ENCODE measurements at regions not wholly inside any gene's neighbourhood (a gene's known extent, or its start where the extent isn't known, plus 50 kb on each side); places are given as distances from the start of the nearest gene placed in this dataset.

DNA sequence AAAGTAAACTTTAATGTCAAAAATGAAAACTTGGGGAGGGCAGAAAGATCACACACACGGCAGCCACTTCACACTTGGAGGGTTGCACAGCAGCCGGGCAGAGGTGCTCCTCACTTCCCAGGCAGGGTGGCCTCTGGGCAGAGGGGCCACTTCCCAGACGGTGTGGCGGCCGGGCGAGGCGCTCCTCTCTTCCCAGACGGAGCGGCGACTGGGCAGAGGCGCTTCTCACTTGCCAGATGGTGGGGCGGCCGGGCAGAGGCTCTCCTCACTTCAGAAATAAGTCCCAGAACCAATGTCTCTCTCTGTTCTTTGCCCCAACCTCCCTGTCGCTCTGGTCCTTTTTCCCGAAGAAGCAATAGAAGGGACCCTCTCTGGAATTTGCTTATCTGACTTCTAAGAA lies 65.7 kb upstream of the LRPPRC start:
- peaks cover 0 to 1% of the 10 kb centered on the region in 2 experiments for H3K27me3 ChIP-seq (ENCODE audit: control insufficient read depth in 2 of 2, insufficient read depth in 2 of 2, low read length in 2 of 2)
- CTCF ChIA-PET: no interaction called here
- no peaks in the 10 kb centered on the region for H3K4me1 ChIP-seq (ENCODE audit: control insufficient read depth, extremely low read depth, insufficient read depth, low read length)
- no peak for DNase-seq (ENCODE audit: low read depth, low spot score)
- FAIRE-seq: no peak
- H3K9me1 ChIP-seq (replicated peaks; ENCODE audit: control insufficient read depth, extremely low read depth, insufficient read depth, low read length): no peaks in the 10 kb centered on the region
- no peaks in the 10 kb centered on the region for H4K20me1 ChIP-seq (replicated peaks; ENCODE audit: control insufficient read depth, extremely low read depth, insufficient read depth, low read length)
- H3K9ac ChIP-seq (replicated peaks; ENCODE audit: extremely low read depth, insufficient read depth, low read length): no peak overlapping the region
- no peak overlapping the region for H3K27ac ChIP-seq (ENCODE audit: insufficient read depth, low read depth, low read length)
- H3K4me3 ChIP-seq (replicated peaks in 1 of 3; ENCODE audit: insufficient read depth in 1 of 3, low read depth in 1 of 3, low read length in 3 of 3): no peak overlapping the region
- no peaks in the 10 kb centered on the region for H3K36me3 ChIP-seq (ENCODE audit: control insufficient read depth in 2 of 2, extremely low read depth in 1 of 2, insufficient read depth in 2 of 2, low read length in 2 of 2)
- dilution Hi-C loops (cut with MboI; ENCODE audit: extremely low pct_ligation_motif_present, low sequenced_read_pairs): no loop called here
- H3K79me2 ChIP-seq (ENCODE audit: control insufficient read depth, insufficient read depth, low read length): no peaks in the 10 kb centered on the region
- no peak overlapping the region for H3K4me2 ChIP-seq (ENCODE audit: insufficient read depth, low read length)
- POLR2A ChIA-PET: no interaction called here
- H2AFZ ChIP-seq (ENCODE audit: low read depth, low read length): no peak overlapping the region
- no TSS peak for BruUV-seq (replicated peaks)
- TF ChIP-seq EZH2 (IDR thresholded peaks at IDR 0.05; ENCODE audit: borderline replicate concordance, low read depth, low read length, severe bottlenecking) (no peak), FOS (IDR thresholded peaks at IDR 0.05; ENCODE audit: borderline replicate concordance, insufficient read depth, low read length) (no peak), POLR2AphosphoS5 (IDR thresholded peaks at IDR 0.05; ENCODE audit: insufficient read depth, low read depth, low read length) (no peak), JUN (IDR thresholded peaks at IDR 0.05; ENCODE audit: borderline replicate concordance, insufficient read depth, insufficient read length, low read depth) (no peak), POLR2A (IDR thresholded peaks at IDR 0.05; ENCODE audit: low read depth, low read length) (no peak), GATA2 (IDR thresholded peaks at IDR 0.05; ENCODE audit: insufficient read depth, insufficient read length, low read depth, low read length) (no peak), MYC (IDR thresholded peaks at IDR 0.05; ENCODE audit: low read depth, low read length) (no peak)
- TF ChIP-seq, protein P1, sequence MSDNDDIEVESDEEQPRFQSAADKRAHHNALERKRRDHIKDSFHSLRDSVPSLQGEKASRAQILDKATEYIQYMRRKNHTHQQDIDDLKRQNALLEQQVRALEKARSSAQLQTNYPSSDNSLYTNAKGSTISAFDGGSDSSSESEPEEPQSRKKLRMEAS (IDR thresholded peaks at IDR 0.05; ENCODE audit: insufficient read depth, insufficient read length): no peak
- TF ChIP-seq, protein P2, sequence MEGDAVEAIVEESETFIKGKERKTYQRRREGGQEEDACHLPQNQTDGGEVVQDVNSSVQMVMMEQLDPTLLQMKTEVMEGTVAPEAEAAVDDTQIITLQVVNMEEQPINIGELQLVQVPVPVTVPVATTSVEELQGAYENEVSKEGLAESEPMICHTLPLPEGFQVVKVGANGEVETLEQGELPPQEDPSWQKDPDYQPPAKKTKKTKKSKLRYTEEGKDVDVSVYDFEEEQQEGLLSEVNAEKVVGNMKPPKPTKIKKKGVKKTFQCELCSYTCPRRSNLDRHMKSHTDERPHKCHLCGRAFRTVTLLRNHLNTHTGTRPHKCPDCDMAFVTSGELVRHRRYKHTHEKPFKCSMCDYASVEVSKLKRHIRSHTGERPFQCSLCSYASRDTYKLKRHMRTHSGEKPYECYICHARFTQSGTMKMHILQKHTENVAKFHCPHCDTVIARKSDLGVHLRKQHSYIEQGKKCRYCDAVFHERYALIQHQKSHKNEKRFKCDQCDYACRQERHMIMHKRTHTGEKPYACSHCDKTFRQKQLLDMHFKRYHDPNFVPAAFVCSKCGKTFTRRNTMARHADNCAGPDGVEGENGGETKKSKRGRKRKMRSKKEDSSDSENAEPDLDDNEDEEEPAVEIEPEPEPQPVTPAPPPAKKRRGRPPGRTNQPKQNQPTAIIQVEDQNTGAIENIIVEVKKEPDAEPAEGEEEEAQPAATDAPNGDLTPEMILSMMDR (IDR thresholded peaks at IDR 0.05; ENCODE audit: extremely low read depth in 1 of 2, insufficient read depth in 1 of 2, low read depth in 1 of 2, low read length in 2 of 2): no peak
- intact Hi-C loops (cut with micrococcal nuclease): no loop called here
- H3K9me3 ChIP-seq (replicated peaks; ENCODE audit: control insufficient read depth, insufficient read depth, low read length): no peaks in the 10 kb centered on the region
